ENCODE measurements at regions not wholly inside any gene's neighbourhood (a gene's known extent, or its start where the extent isn't known, plus 50 kb on each side); places are given as distances from the start of the nearest gene placed in this dataset.

- no peak for FAIRE-seq
- DNase-seq (ENCODE audit: insufficient read length, low spot score): no peak
Observed at GRCh38 chr1:101316256-101316655, 79.4 kb downstream of the S1PR1 start.

GRCh38 chr1:101316799-101317198 lies 80.0 kb downstream of the S1PR1 start:
- FAIRE-seq: no peak
- DNase-seq (ENCODE audit: insufficient read length, low spot score): no peak

GRCh38 chr1:101317590-101317989 lies 80.8 kb downstream of the S1PR1 start:
- no peak for FAIRE-seq
- no peak for DNase-seq (ENCODE audit: insufficient read length, low spot score)

GRCh38 chr1:101323535-101323934 lies 86.7 kb downstream of the S1PR1 start:
- no peak for FAIRE-seq
- no peak for DNase-seq (ENCODE audit: insufficient read length, low spot score)

- FAIRE-seq (no peak), DNase-seq (ENCODE audit: insufficient read length, low spot score) (no peak)
Observed at GRCh38 chr1:101325144-101325543, 88.3 kb downstream of the S1PR1 start.

DNA sequence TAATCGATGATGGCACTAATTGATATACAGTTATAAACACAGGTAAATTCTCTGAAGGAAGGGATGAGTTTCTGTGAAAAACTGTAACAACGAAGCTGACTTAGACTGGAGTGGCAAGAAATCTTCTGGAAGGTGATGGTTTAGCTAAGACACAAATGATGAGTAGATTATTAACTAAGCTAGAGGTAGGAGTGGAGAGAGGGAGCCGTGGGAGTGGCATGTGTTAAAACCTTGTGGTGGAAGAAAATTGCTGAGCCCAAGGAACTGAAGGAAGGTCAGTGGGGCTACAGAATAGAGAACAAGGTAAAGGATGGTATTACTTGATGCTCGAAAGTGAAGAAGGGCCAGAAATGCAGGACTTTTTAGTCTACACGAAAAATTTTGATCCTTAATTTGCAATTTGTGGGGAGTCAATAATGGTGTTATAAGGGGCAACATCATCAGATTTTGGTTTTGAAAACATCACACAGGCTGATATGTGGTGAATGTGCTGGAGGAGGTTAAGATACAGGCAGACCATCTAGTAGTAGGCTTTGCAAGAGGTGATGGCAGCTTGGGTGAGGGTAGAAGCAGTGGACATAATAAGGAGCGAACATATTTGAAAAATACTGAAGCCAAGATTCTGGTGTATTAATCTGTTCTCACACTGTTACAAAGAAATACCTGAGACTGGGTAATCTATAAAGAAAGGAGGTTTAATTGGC lies 93.8 kb downstream of the S1PR1 start:
- DNase-seq (ENCODE audit: insufficient read length, low spot score) (no peak), FAIRE-seq (peak; percentile 42)

- no peak for DNase-seq (ENCODE audit: insufficient read length, low spot score)
- FAIRE-seq: peak; percentile 4
Observed at GRCh38 chr1:101331794-101332193, 95.0 kb downstream of the S1PR1 start.

DNA sequence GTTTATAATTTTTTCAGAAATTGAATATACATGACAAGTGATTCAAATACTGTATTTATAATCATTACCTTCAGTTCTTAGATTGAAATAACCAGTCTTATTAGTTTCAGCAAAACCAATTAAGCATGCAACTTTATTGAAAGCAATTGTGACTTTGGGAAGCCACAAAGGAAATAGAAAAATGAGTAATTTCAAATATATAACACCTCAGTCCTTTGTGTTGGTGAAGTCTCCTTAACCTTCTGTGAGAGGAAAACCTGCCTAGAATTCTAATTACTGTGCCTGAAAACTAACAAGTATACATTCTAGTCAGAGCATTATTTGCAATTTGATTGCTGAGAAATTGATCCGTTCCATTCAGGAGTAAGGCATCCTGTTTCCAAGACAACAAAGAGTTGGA lies 95.8 kb downstream of the S1PR1 start:
- FAIRE-seq (no peak), DNase-seq (ENCODE audit: insufficient read length, low spot score) (no peak)

- FAIRE-seq: no peak
- no peak for DNase-seq (ENCODE audit: insufficient read length, low spot score)
Observed at GRCh38 chr1:101333186-101333585, 96.4 kb downstream of the S1PR1 start.

DNA sequence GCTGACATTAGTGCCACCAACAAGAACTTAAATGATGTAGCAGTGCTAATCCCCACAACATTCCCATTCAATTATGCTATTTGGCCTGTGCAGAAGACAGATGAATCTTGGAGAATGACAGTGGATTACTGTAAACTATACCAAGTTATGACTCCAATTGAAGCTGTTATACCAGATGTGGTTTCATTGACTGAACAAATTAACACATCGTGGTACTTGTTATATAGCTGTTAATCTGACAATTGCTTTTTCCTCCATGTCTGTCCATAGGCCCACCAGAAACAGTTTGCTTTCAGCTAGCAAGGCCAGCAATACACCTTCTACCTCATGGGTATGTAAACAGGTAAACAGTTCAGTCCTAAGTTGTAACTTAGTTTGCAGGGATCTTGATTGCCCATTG lies 101.1 kb downstream of the S1PR1 start:
- DNase-seq (ENCODE audit: insufficient read length, low spot score): no peak
- FAIRE-seq: no peak

GRCh38 chr1:101338714-101339430 lies 102.1 kb downstream of the S1PR1 start:
- FAIRE-seq (no peak), DNase-seq (ENCODE audit: insufficient read length, low spot score) (no peak)

DNA sequence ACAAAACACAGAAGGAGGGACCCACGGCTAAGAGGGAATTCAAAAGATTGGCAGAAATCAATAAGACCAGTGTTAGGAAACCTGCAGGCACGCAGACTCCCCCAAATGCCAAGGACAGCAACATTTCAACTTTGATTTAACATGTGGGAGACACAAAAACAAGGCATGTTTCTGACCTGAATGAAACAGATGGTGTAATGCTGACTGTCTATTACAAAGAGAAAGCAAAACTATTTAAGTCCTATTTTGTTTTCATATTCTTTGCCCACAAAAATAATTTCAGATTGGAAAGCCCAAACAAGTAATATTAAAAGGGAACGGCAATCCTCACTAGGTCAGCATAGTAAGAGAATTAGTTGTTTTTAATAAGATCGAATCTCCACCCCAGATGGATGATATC lies 107.9 kb downstream of the S1PR1 start:
- FAIRE-seq (no peak), DNase-seq (ENCODE audit: insufficient read length, low spot score) (no peak)

GRCh38 chr1:101346419-101346818 lies 109.6 kb downstream of the S1PR1 start:
- DNase-seq (ENCODE audit: insufficient read length, low spot score) (no peak), FAIRE-seq (peak; percentile 66)

DNA sequence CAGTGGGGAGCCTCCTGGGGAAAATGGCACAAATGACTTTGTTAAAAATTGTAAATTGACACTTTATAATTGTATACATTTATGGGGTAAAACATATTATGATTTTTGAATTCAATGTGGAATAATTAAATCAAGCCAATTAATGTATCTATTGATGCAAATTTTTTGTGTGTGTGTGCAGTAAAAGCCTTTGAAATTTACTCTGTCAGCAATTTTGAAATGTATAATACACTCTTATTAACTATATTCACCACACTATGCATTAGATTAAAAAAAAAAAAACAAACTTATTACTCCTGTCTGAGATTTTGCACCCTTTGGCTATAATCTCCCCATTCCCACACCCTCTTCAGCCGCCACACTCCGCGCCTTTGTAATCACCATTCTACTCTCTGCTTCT lies 119.2 kb downstream of the S1PR1 start:
- FAIRE-seq: no peak
- DNase-seq (ENCODE audit: insufficient read length, low spot score): no peak

DNA sequence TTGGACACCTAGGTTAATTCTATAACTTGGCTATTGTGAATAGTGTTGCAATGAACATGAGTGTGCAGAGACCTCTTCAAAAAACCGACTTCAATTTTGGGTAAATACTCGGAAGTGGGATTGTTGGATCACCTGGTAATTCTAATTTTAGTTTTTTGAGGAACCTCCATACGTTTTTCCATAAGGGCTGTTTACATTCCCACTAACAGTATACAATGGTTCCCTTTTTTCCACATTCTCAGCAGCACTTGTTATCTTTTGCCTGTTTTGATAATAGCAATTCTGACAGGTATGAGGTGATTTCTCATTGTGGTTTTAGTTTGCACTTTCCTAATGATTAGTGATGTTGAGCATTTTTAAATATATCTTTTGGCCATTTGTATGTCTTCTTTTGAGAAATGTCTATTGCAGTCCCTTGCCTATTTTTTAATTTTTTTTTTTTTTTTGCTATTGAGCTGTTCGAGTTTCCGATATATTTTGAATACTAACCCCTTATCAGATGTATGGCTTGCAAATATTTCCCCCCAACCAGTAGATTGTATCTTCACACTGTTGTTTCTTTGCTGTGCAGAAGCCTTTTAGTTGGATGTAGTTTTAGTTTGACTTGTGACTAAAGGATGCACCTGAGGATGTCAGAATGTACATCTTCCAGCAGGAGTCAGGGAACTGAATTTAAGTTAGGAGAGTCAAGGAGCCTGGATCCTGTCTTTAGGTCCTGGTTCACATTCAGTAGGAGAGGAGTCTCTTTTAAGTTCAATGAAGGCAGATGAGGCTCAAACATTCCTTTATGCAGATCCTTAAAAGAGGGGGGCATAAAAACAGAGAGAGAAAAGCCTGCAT lies 120.0 kb downstream of the S1PR1 start:
- FAIRE-seq (peak; percentile 55), DNase-seq (ENCODE audit: insufficient read length, low spot score) (no peak)

- FAIRE-seq (peak; percentile 98), DNase-seq (ENCODE audit: insufficient read length, low spot score) (peak; percentile 45)
Observed at GRCh38 chr1:101357444-101357986, 120.7 kb downstream of the S1PR1 start.

GRCh38 chr1:101360506-101360905 lies 123.7 kb downstream of the S1PR1 start:
- FAIRE-seq: no peak
- no peak for DNase-seq (ENCODE audit: insufficient read length, low spot score)

- no peak for DNase-seq (ENCODE audit: insufficient read length, low spot score)
- FAIRE-seq: no peak
Observed at GRCh38 chr1:101363891-101364318, 127.1 kb downstream of the S1PR1 start.

- DNase-seq (ENCODE audit: insufficient read length, low spot score) (no peak), FAIRE-seq (peak; percentile 86)
Observed at GRCh38 chr1:101364370-101365120, 127.7 kb downstream of the S1PR1 start.

GRCh38 chr1:101365186-101365585 lies 128.4 kb downstream of the S1PR1 start:
- FAIRE-seq: no peak
- DNase-seq (ENCODE audit: insufficient read length, low spot score): no peak

Measured in GM19239 (cell line).